ENCODE measurements at regions not wholly inside any gene's neighbourhood (a gene's known extent, or its start where the extent isn't known, plus 50 kb on each side); places are given as distances from the start of the nearest gene placed in this dataset.

- DNase-seq: no peak
Observed at GRCh38 chr10:33396938-33397337, 62.5 kb upstream of the NRP1 start.

GRCh38 chr10:33396279-33396678, 61.8 kb upstream of the NRP1 start:
- DNase-seq: no peak

- DNase-seq: no peak
Observed at GRCh38 chr10:33395201-33395600, 60.7 kb upstream of the NRP1 start.

- DNase-seq: no peak
Observed at GRCh38 chr10:33392706-33393105, 58.2 kb upstream of the NRP1 start.

GRCh38 chr10:33391611-33392465, 57.4 kb upstream of the NRP1 start:
- DNase-seq: peak; percentile 60

- no peak for DNase-seq
Observed at GRCh38 chr10:33390046-33390445, 55.6 kb upstream of the NRP1 start.

- no peak for DNase-seq
Observed at GRCh38 chr10:33388785-33389184, 54.3 kb upstream of the NRP1 start.

GRCh38 chr10:33388382-33388781, 53.9 kb upstream of the NRP1 start:
- DNase-seq: no peak

- DNase-seq: no peak
Observed at GRCh38 chr10:33387720-33388119, 53.3 kb upstream of the NRP1 start.

- peak; percentile 48 for DNase-seq
Observed at GRCh38 chr10:33386926-33387325, 52.5 kb upstream of the NRP1 start.

GRCh38 chr10:33385686-33386085, 51.2 kb upstream of the NRP1 start:
- no peak for DNase-seq

GRCh38 chr10:33385015-33385414, 50.5 kb upstream of the NRP1 start:
- no peak for DNase-seq
